Nephron progenitor cell (in vitro differentiated cells): ENCODE measurements at regions not wholly inside any gene's neighbourhood (a gene's known extent, or its start where the extent isn't known, plus 50 kb on each side); places are given as distances from the start of the nearest gene placed in this dataset.

Experiments
- DNase-seq: peaks from one replicate; pipeline ENCODE4 v3.0.0; 2021
- H3K27ac Mint-ChIP-seq: 2 replicates; pipeline ENCODE4 v1.8.0; 2021; ENCODE audit warnings: mild to moderate bottlenecking, moderate library complexity, mixed read lengths
- H3K27me3 Mint-ChIP-seq: 2 replicates; pipeline ENCODE4 v1.8.0; 2021; ENCODE audit warnings: mild to moderate bottlenecking, low read depth, mixed read lengths; ENCODE audit not compliant: poor library complexity
- H3K36me3 Mint-ChIP-seq: 2 replicates; pipeline ENCODE4 v1.8.0; 2021; ENCODE audit warnings: low read depth, mixed read lengths
- H3K4me1 Mint-ChIP-seq: 2 replicates; pipeline ENCODE4 v1.8.0; 2021; ENCODE audit warnings: mixed read lengths
- H3K4me3 Mint-ChIP-seq: 2 replicates; pipeline ENCODE4 v1.8.0; 2021; ENCODE audit warnings: mild to moderate bottlenecking, moderate library complexity, mixed read lengths
- H3K9me3 Mint-ChIP-seq: 2 replicates; pipeline ENCODE4 v1.8.0; 2021; ENCODE audit warnings: mild to moderate bottlenecking, moderate library complexity, mixed read lengths
- TF ChIP-seq, protein P1 (sequence below): fragments of 200-600 bp; sonication (generic); IDR thresholded peaks from 2 replicates; pipeline ENCODE4 v1.5.0; 2021; ENCODE audit warnings: antibody characterized with exemption

DNA sequence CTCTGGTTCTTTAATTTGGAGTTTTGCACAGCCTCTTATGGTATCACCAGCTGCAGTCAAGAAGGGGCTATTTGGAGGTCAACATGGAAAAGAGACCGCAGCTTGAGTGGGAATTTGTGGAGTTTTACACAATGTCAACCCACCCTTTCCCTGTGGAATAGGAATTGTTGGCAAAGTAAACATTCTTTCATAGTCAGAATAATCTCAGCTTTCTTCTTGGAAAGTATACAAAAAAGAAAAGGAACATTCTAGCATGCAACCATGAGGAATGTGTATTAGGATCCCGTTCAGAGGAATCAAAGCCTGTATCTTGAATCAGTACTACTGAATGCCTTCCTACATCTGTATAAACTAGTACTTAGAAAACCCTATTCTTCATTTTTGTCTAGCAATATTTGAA lies 107.6 kb downstream of the LURAP1L start:
- peaks cover 45% of the 10 kb centered on the region for H3K4me1 Mint-ChIP-seq
- TF ChIP-seq, protein P1, sequence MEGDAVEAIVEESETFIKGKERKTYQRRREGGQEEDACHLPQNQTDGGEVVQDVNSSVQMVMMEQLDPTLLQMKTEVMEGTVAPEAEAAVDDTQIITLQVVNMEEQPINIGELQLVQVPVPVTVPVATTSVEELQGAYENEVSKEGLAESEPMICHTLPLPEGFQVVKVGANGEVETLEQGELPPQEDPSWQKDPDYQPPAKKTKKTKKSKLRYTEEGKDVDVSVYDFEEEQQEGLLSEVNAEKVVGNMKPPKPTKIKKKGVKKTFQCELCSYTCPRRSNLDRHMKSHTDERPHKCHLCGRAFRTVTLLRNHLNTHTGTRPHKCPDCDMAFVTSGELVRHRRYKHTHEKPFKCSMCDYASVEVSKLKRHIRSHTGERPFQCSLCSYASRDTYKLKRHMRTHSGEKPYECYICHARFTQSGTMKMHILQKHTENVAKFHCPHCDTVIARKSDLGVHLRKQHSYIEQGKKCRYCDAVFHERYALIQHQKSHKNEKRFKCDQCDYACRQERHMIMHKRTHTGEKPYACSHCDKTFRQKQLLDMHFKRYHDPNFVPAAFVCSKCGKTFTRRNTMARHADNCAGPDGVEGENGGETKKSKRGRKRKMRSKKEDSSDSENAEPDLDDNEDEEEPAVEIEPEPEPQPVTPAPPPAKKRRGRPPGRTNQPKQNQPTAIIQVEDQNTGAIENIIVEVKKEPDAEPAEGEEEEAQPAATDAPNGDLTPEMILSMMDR = no peak
- H3K9me3 Mint-ChIP-seq = no peaks in the 10 kb centered on the region
- DNase-seq = no peak
- H3K4me3 Mint-ChIP-seq = no peak overlapping the region
- no peaks in the 10 kb centered on the region for H3K36me3 Mint-ChIP-seq
- no peak overlapping the region for H3K27ac Mint-ChIP-seq
- H3K27me3 Mint-ChIP-seq = no peaks in the 10 kb centered on the region

DNA sequence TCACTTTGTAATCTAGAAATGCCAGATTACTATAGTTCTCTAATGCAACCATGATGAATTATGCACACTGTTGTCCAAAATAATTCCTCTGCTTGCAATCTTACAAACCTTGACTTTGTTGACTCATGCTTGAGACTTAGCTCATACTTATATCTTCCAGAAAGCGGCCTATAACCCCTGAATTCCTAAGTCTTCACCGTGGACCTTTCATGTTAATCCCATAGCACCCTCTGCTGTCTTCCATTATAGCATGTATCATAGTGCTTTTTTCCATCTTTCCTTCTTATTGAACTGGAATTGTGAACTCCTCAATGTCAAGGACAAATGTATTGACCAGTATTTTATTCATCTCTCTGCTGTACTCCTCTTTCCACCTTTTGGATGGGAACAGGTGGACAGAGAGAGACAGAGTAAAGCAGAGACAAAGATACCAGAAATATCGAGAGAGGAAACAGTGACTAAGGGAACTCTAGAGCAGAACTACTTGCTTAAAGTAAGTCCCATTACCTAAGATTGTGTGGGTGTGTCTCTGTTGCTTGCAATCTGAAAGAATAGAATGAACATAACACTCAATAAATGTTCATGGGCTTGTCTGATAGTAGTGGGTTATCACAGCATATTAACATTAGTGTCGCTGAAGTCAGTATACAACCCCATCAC lies 110.0 kb downstream of the LURAP1L start:
- no peaks in the 10 kb centered on the region for H3K27me3 Mint-ChIP-seq
- H3K4me3 Mint-ChIP-seq = no peak overlapping the region
- DNase-seq = no peak

DNA sequence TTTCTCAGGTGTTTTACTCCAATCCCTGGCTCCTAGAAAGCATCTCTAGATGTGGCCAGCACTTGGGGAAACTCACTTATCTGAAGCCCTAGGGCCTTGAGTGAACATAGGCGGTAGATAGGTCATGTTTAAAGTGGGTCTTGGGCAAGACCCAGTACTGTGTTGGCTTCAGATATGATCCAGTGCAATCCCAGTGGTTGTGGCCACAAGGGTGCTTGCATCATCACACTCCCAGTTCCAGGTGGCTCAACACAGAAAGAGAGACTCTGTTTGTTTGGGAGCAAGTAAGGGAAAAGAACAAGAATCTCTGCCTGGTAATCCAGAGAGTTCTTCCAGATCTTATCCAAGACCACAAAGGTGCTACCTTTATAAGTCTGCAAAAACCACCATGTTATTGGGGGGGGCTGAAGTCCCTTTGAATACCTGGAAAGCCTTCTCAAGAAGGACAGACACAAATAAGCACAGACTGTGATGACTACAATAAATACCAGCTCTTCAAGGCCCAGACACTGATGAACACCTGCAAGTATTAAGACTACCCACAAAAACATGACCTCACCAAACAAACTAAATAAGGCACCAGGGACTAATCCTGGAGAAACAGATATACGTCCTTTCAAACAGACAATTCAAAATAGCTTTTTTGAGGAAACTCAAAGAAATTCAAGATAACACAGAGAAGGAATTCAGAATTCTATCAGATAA lies 114.7 kb downstream of the LURAP1L start:
- no peaks in the 10 kb centered on the region for H3K36me3 Mint-ChIP-seq
- no peak overlapping the region for H3K27ac Mint-ChIP-seq
- DNase-seq = no peak
- no peak overlapping the region for H3K4me3 Mint-ChIP-seq
- no peaks in the 10 kb centered on the region for H3K4me1 Mint-ChIP-seq
- TF ChIP-seq, protein P1 = no peak
- H3K27me3 Mint-ChIP-seq = no peaks in the 10 kb centered on the region
- H3K9me3 Mint-ChIP-seq = peaks cover 21% of the 10 kb centered on the region

More for the DNA sequence above, 110.0 kb downstream of the LURAP1L start:
- Mint-ChIP-seq H3K9me3 (no peaks in the 10 kb centered on the region), H3K4me1 (peaks cover 21% of the 10 kb centered on the region), H3K36me3 (no peaks in the 10 kb centered on the region), H3K27ac (no peak overlapping the region)
- TF ChIP-seq, protein P1 = peak; percentile 37

DNA sequence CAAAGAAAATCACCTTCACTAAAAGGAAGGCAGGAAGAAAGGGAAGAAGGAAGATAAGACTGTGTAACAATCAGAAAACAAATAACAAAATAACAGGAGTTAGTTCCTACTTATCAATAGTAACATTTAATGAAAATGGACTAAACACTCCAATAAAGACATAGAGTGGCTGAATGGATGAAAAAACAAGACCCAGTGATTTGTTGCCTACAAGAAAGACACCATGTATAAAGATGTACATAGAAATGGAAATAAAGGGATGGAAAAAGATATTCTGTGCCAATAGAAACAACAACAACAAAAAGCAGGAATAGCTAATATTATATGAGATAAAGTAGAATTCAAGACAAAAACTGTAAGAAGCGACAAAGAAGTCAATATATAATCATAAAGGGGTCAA lies 116.8 kb downstream of the LURAP1L start:
- H3K27me3 Mint-ChIP-seq = no peaks in the 10 kb centered on the region
- no peaks in the 10 kb centered on the region for H3K4me1 Mint-ChIP-seq
- TF ChIP-seq, protein P1 = no peak
- H3K36me3 Mint-ChIP-seq = no peaks in the 10 kb centered on the region
- H3K4me3 Mint-ChIP-seq = no peak overlapping the region
- no peak overlapping the region for H3K27ac Mint-ChIP-seq
- DNase-seq = no peak
- H3K9me3 Mint-ChIP-seq = peaks cover 21% of the 10 kb centered on the region

DNA sequence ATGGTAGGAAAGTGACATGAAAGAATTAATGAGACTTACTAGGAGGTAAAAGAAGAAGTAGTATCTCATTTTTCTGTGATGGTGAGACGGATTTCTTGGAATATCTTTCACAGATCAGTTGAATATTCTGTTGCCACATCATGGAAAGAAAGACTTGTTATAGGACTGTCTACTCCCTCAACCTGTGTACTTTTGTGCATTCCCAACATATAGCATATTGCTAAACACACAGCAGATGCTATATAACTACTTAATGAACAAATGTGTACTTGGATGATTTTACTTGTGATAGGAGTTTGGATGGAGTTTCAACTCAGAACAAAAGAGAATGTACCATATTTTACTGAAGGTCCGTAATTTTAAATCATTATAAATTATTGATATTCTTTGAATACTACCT lies 128.5 kb downstream of the LURAP1L start:
- H3K4me3 Mint-ChIP-seq = no peak overlapping the region
- H3K36me3 Mint-ChIP-seq = peaks cover 8% of the 10 kb centered on the region
- peaks cover 3% of the 10 kb centered on the region for H3K27me3 Mint-ChIP-seq
- TF ChIP-seq, protein P1 = no peak
- DNase-seq = no peak
- H3K4me1 Mint-ChIP-seq = no peaks in the 10 kb centered on the region
- peaks cover 9% of the 10 kb centered on the region for H3K9me3 Mint-ChIP-seq
- H3K27ac Mint-ChIP-seq = no peak overlapping the region
